Thoracic aorta (tissue), 2 donors: ENCODE measurements at regions not wholly inside any gene's neighbourhood (a gene's known extent, or its start where the extent isn't known, plus 50 kb on each side); places are given as distances from the start of the nearest gene placed in this dataset.

Experiments
- ATAC-seq: fragments of 150-250 bp; one replicate; pipeline ENCODE4 v1.8.0; 2017; ENCODE audit warnings: low read depth; ENCODE audit not compliant: insufficient number of reproducible peaks, low FRiP score
- DNase-seq: peaks from one replicate; pipeline ENCODE4 v3.0.0-alpha.2; 2020; ENCODE audit warnings: low spot score
- H3K27ac ChIP-seq, 2 donors: fragments of 200-600 bp; sonication (generic); 1 replicate in 1 of 2; 2 replicates in 1 of 2; pipeline ENCODE4 v1.5.1; 2016; ENCODE audit warnings: mild to moderate bottlenecking in 2 of 2, moderate library complexity in 2 of 2
- H3K27me3 ChIP-seq: fragments of 200-600 bp; sonication (generic); replicated peaks from 2 replicates; pipeline ENCODE4 v1.6.0; 2016; ENCODE audit warnings: mild to moderate bottlenecking; ENCODE audit not compliant: insufficient read depth
- H3K36me3 ChIP-seq: fragments of 200-600 bp; sonication (generic); one replicate; pipeline ENCODE4 v1.5.1; 2016
- H3K4me1 ChIP-seq, 2 donors: fragments of 200-600 bp; sonication (generic); 1 replicate in 1 of 2; 2 replicates in 1 of 2; pipeline versions ENCODE4 v1.5.1 to v1.6.0; 2016; ENCODE audit warnings: low read depth in 2 of 2, mild to moderate bottlenecking in 1 of 2; ENCODE audit not compliant: control insufficient read depth in 1 of 2
- H3K4me3 ChIP-seq: fragments of 200-600 bp; sonication (generic); 2 replicates; pipeline ENCODE4 v1.5.1; 2016; ENCODE audit warnings: mild to moderate bottlenecking
- H3K9me3 ChIP-seq: fragments of 200-600 bp; sonication (generic); 2 replicates; pipeline ENCODE4 v1.5.1; 2016
- TF ChIP-seq, protein P1 (sequence below): fragments of 200-600 bp; sonication (generic); IDR thresholded peaks from one replicate; pipeline ENCODE4 v1.5.1; 2019; ENCODE audit warnings: antibody characterized with exemption

DNA sequence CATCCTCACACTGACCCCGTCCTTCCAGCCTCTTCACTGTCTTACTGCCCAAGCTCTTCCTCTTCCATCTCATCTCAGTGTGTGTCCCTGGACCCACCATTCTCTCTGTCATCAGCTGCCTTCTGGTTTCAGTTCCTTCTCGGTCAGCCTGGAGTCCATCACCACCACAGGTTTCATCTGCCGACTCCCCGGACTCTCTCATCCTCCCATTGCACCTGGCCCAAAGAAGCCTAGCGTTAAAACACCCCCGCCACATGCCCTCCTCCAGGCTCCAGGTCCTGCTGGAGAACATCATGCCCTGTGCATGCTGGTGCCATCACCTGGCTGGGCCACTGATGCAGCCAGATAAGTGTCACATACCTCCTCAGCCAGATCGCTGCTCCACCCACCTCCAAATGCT is 122.1 kb upstream of the GPR12 start:
- DNase-seq = no peak
- H3K4me1 ChIP-seq = no peaks in the 10 kb centered on the region

DNA sequence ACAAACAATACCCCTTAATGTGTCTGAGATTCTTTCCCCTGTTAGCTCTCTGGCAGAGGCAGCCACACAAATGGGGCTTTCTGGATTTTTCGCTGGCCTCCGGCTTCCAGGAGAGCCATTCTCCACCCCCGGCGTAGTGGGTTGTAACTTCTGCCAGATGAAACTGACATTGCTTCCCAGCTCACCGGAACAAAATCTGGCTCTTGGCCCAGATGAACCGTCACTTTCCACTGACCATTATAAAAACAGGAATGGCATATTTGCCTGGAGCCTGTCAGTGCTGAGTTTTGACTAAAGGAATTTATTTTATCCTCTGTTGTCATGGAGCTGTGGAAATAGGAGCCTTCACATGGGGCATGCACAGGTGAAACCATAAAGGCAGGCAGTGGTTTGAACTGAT is 120.6 kb upstream of the GPR12 start:
- DNase-seq = no peak
- peaks cover 5% of the 10 kb centered on the region for H3K9me3 ChIP-seq
- H3K4me1 ChIP-seq = no peaks in the 10 kb centered on the region
- TF ChIP-seq, protein P1, sequence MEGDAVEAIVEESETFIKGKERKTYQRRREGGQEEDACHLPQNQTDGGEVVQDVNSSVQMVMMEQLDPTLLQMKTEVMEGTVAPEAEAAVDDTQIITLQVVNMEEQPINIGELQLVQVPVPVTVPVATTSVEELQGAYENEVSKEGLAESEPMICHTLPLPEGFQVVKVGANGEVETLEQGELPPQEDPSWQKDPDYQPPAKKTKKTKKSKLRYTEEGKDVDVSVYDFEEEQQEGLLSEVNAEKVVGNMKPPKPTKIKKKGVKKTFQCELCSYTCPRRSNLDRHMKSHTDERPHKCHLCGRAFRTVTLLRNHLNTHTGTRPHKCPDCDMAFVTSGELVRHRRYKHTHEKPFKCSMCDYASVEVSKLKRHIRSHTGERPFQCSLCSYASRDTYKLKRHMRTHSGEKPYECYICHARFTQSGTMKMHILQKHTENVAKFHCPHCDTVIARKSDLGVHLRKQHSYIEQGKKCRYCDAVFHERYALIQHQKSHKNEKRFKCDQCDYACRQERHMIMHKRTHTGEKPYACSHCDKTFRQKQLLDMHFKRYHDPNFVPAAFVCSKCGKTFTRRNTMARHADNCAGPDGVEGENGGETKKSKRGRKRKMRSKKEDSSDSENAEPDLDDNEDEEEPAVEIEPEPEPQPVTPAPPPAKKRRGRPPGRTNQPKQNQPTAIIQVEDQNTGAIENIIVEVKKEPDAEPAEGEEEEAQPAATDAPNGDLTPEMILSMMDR = no peak
- H3K27me3 ChIP-seq = no peaks in the 10 kb centered on the region
- no peak overlapping the region for H3K4me3 ChIP-seq
- ATAC-seq = no peak
- H3K27ac ChIP-seq = no peak overlapping the region
- H3K36me3 ChIP-seq = no peaks in the 10 kb centered on the region

More for the DNA sequence above, 122.1 kb upstream of the GPR12 start:
- TF ChIP-seq, protein P1 = no peak
- Histone ChIP-seq H3K27me3 (no peaks in the 10 kb centered on the region), H3K4me3 (no peak overlapping the region), H3K27ac (no peak overlapping the region), H3K9me3 (no peaks in the 10 kb centered on the region), H3K36me3 (no peaks in the 10 kb centered on the region)
- ATAC-seq = no peak

DNA sequence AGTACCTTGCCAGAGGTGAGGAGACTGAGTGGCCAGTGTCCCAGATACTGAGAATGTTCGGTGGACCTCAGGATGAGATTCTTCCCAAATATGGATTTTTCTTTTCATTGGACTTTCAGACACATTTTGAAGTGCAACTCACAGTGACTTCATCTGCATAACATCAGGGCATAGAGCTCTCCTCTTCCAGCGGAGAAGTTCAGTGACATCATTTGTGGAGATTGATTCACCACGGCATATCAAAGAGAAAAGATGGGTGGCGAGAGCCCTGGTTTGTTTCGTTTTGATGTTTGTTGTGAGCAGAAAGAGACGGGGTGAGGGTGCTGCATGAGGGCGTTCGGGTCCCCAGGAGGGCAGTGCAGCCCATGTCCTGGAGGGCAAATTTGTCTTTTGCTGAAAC is 120.1 kb upstream of the GPR12 start:
- TF ChIP-seq, protein P1 = no peak
- Histone ChIP-seq H3K36me3 (no peaks in the 10 kb centered on the region), H3K27me3 (no peaks in the 10 kb centered on the region), H3K9me3 (peaks cover 7% of the 10 kb centered on the region), H3K4me1 (no peaks in the 10 kb centered on the region), H3K4me3 (no peak overlapping the region), H3K27ac (no peak overlapping the region)
- DNase-seq = no peak
- ATAC-seq = no peak

DNA sequence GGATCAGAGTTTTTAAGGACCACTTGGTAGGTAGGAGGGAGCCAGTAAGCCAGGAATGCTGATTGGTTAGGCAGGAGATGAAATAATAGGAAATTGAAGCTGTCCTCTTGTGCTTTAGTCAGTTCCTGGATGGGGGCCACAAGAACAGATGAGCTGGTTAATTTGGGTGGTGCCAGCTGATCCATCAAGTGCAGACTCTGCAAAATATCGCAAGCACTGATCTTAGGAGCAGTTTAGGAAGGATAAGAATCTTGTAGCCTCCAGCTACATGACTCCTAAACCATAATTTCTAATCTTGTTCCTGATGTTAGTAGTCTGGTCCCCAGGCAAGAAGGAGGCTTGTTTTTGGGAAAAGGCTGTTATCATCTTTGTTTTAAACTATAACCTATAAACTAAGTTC is 117.9 kb upstream of the GPR12 start:
- Histone ChIP-seq H3K27ac (no peak overlapping the region), H3K9me3 (peaks cover 7% of the 10 kb centered on the region), H3K36me3 (no peaks in the 10 kb centered on the region), H3K4me1 (no peaks in the 10 kb centered on the region), H3K27me3 (no peaks in the 10 kb centered on the region), H3K4me3 (no peak overlapping the region)
- no peak for DNase-seq
- ATAC-seq = no peak
- TF ChIP-seq, protein P1 = no peak

DNA sequence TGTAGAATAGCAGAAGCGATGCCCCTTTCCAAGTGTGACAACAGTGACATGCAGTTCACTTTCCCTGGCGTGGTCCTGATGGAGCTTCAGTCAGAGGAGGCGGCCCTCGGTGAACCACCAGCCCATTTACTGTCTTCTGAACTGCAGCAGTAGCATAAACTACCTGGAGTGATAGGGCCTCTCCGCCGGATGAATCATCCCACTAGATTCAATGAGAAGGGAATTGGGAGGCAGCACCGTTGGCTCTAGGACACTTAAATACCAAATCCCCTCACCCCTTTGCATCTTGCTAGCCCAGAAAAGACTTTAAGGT is 112.8 kb upstream of the GPR12 start:
- Histone ChIP-seq H3K27ac (no peak overlapping the region), H3K4me3 (no peak overlapping the region), H3K36me3 (no peaks in the 10 kb centered on the region), H3K9me3 (peaks cover 7% of the 10 kb centered on the region), H3K27me3 (no peaks in the 10 kb centered on the region), H3K4me1 (no peaks in the 10 kb centered on the region)
- ATAC-seq (no peak), DNase-seq (no peak)
- TF ChIP-seq, protein P1 = no peak
